ENCODE measurements at regions not wholly inside any gene's neighbourhood (a gene's known extent, or its start where the extent isn't known, plus 50 kb on each side); places are given as distances from the start of the nearest gene placed in this dataset.

DNA sequence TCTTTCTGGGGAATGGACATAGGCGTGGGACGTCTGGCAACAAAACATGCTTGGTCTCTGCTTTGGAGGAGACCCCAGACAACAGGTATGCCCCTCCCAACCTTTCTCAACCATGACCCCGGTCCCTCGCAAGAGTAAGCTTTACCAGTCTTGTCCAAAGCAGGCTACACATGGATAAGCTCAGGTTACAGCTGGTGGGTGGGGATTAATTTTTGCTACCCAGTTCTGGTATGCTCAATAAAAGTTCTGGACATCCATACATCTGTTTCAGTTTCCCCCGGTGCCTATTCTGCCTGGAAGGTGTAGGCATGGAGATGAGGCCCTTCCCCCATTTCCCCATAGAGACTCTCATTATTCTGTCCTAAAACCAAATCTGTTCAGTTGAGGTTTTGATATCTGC, 54.5 kb upstream of the NOCT start:
- TF ChIP-seq, protein P1, sequence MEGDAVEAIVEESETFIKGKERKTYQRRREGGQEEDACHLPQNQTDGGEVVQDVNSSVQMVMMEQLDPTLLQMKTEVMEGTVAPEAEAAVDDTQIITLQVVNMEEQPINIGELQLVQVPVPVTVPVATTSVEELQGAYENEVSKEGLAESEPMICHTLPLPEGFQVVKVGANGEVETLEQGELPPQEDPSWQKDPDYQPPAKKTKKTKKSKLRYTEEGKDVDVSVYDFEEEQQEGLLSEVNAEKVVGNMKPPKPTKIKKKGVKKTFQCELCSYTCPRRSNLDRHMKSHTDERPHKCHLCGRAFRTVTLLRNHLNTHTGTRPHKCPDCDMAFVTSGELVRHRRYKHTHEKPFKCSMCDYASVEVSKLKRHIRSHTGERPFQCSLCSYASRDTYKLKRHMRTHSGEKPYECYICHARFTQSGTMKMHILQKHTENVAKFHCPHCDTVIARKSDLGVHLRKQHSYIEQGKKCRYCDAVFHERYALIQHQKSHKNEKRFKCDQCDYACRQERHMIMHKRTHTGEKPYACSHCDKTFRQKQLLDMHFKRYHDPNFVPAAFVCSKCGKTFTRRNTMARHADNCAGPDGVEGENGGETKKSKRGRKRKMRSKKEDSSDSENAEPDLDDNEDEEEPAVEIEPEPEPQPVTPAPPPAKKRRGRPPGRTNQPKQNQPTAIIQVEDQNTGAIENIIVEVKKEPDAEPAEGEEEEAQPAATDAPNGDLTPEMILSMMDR (IDR thresholded peaks at IDR 0.05) = no peak
- TF ChIP-seq POLR2AphosphoS5 (IDR thresholded peaks at IDR 0.05) (no peak), POLR2A (IDR thresholded peaks at IDR 0.05) (no peak)
